ENCODE measurements at regions not wholly inside any gene's neighbourhood (a gene's known extent, or its start where the extent isn't known, plus 50 kb on each side); places are given as distances from the start of the nearest gene placed in this dataset.

- no peak for DNase-seq
These were observed 128.1 kb upstream of the RXFP2 start for GRCh38 chr13:31611214-31611613.

- DNase-seq, result no peak
These were observed 125.3 kb upstream of the RXFP2 start for GRCh38 chr13:31614073-31614472.

- no peak for DNase-seq
These were observed 124.6 kb upstream of the RXFP2 start for GRCh38 chr13:31614704-31615103.

- DNase-seq, result no peak
These were observed 114.2 kb upstream of the RXFP2 start for GRCh38 chr13:31625115-31625514.

- DNase-seq, result no peak
These were observed 112.1 kb upstream of the RXFP2 start for GRCh38 chr13:31627097-31627845.

- DNase-seq, result no peak
These were observed 110.1 kb upstream of the RXFP2 start for GRCh38 chr13:31629085-31629780.

- DNase-seq, result no peak
These were observed 108.3 kb upstream of the RXFP2 start for GRCh38 chr13:31631071-31631470.

GRCh38 chr13:31631746-31632145 is 107.6 kb upstream of the RXFP2 start:
- DNase-seq, result no peak

GRCh38 chr13:31638577-31638976 is 100.7 kb upstream of the RXFP2 start:
- DNase-seq, result no peak

GRCh38 chr13:31639443-31640163 is 99.7 kb upstream of the RXFP2 start:
- no peak for DNase-seq

GRCh38 chr13:31649766-31650165 is 89.6 kb upstream of the RXFP2 start:
- no peak for DNase-seq

- no peak for DNase-seq
These were observed 85.6 kb upstream of the RXFP2 start for GRCh38 chr13:31653730-31654129.

GRCh38 chr13:31663880-31664585 is 75.3 kb upstream of the RXFP2 start:
- no peak for DNase-seq

GRCh38 chr13:31670831-31671617 is 68.3 kb upstream of the RXFP2 start:
- no peak for DNase-seq

GRCh38 chr13:31674051-31674450 is 65.3 kb upstream of the RXFP2 start:
- DNase-seq, result no peak

GRCh38 chr13:31675440-31675953 is 63.8 kb upstream of the RXFP2 start:
- DNase-seq, result no peak

- no peak for DNase-seq
These were observed 58.2 kb upstream of the RXFP2 start for GRCh38 chr13:31681133-31681532.

- no peak for DNase-seq
These were observed 54.9 kb upstream of the RXFP2 start for GRCh38 chr13:31684466-31684865.

GRCh38 chr13:31686670-31687425 is 52.5 kb upstream of the RXFP2 start:
- DNase-seq, result no peak
